Fibroblast of skin of right quadriceps (primary cell): ENCODE measurements at regions not wholly inside any gene's neighbourhood (a gene's known extent, or its start where the extent isn't known, plus 50 kb on each side); places are given as distances from the start of the nearest gene placed in this dataset.
A peak's percentile ranks its signal among the peaks of the same experiment; 100 is the strongest.
"Not testable (repeated sequence)": the region's sequence is repeated elsewhere in the genome, so short reads cannot be mapped to it uniquely, and the experiment has no call there.

Experiments used
- DNase-seq: peaks from one replicate; pipeline ENCODE4 v3.0.0-alpha.2; 2013

DNA sequence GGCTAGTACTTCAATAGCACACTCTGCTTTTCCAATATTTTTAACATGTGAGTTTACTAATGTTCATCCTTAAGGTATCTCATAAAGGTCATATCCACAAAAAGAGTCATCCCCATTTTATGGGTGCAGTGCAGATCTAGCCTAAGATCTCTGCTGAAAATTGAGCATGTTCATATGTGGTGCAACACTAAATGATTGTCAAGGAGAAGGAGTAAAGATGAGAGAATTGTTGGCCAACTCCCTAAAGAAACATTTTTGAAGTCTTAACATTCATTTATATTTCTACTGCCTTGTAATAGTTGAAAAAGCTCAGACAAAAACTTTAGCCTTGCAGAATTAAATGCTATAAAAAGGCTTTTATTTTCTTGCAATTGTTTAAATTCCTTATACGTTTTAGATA lies 1159.6 kb downstream of the TBL1XR1 start:
- no peak for DNase-seq

DNA sequence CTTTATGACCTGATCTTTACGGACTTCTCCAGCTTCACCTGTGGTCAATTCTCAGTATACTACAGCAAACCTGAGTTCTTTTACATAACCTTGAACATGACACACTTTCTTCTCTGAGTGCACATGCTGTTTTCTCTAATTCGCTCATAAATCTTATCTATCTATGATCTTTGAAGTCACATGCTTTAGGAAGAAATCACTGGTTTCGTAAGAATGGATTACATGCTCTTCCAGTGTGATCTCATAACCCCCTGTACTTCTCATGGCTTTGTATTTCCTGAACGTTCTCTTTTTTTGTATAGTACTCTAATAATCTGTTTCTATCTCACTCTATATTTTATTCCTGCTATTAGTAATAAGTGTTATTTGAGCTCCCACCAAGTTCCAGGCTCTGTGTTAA lies 1165.2 kb downstream of the TBL1XR1 start:
- DNase-seq, result peak; percentile 25

- not testable (repeated sequence) for DNase-seq
Measured at GRCh38 chr3:176016203-176016602, 1157.1 kb downstream of the NAALADL2 start.

DNA sequence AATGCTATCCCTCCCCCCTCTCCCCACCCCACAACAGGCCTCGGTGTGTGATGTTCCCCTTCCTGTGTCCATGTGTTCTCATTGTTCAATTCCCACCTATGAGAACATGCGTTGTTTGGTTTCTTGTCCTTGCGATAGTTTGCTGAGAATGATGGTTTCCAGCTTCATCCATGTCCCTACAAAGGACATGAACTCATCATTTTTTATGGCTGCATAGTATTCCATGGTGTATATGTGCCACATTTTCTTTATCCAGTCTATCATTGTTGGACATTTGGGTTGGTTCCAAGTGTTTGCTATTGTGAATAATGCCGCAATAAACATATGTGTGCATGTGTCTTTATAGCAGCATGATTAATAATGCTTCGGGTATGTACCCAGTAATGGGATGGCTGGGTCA lies 1156.1 kb downstream of the NAALADL2 start:
- not testable (repeated sequence) for DNase-seq

DNA sequence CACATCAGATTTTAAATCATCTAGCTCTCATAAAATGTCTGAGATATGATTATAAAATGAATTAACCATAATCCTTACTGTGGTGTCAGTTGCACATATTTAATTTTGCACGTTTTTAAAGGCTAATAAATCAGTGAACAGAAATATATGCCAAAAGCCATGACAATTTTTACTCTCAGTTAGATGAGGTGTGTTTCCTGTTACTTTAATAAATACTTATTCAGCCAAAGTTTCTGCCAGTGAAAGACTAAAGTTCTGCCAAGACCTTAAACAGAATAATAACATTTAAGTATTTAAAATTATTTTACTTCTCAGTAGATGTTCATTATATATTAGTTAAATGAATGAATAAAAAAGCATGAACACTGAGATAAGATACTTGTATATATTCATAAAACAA lies 1150.1 kb downstream of the NAALADL2 start:
- DNase-seq, result no peak

DNA sequence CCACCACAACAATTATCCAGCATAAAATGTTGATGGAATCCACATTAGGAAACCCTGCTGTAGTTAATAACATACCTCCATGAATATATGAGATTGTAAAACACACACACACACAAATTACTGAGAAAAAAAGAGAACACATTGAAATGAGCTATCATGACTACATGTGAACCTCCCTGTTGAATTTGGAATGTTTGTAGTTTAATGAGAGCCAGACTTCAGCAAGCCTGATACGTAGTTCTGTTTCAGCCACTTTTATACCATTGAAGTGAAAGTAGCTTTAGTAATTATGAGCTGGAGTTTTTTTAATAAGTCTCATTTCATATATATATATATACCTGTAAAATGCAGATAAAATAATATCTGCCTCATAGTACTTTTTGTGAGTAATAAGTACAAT lies 1146.4 kb downstream of the NAALADL2 start:
- DNase-seq, result no peak

GRCh38 chr3:175989161-175989560 lies 1130.0 kb downstream of the NAALADL2 start:
- DNase-seq, result no peak

DNA sequence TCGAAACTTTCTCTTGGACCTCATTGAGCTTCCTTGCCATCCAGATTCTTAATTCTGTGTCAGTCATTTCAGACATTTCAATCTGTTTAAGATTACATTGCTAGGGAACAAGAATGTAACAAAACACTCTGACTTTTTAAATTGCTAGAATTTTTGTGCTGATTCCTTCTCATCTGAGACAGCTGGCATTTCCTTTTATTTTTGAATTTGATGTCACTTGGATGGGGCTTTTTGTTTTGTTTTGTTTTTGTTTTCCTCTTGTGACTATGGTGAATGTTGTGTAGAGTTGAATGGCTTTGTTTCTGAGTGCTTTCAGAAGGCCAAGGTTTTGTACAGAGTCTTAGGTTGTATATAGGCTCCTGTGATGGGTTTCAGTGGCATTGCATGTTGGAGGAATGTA lies 1129.3 kb downstream of the NAALADL2 start:
- DNase-seq, result peak; percentile 3

DNA sequence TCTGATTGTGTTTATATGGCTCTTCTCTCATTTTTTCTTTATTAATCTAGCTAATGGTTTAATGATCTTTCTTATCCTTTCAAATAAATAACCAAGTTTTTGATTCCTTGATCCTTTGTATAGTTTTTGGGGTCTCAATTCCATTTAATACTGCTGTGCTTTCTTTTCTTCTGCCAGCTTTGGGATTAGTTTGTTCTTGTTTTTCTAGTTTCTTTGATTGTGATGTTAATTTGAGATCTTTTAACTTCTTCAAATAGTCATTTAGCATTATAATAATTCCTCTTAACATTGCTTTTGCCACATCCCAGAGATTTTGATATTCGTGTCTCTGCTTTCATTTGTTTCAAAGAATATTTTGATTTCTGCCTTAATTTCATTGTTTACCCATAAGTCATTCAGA lies 1126.6 kb downstream of the NAALADL2 start:
- no peak for DNase-seq

GRCh38 chr3:175983379-175983778 lies 1124.2 kb downstream of the NAALADL2 start:
- peak; percentile 66 for DNase-seq

GRCh38 chr3:175980486-175981090 lies 1121.5 kb downstream of the NAALADL2 start:
- DNase-seq, result peak; percentile 52

- no peak for DNase-seq
Measured at GRCh38 chr3:175977968-175978752, 1119.0 kb downstream of the NAALADL2 start.

GRCh38 chr3:175969456-175969855 lies 1110.3 kb downstream of the NAALADL2 start:
- no peak for DNase-seq

DNA sequence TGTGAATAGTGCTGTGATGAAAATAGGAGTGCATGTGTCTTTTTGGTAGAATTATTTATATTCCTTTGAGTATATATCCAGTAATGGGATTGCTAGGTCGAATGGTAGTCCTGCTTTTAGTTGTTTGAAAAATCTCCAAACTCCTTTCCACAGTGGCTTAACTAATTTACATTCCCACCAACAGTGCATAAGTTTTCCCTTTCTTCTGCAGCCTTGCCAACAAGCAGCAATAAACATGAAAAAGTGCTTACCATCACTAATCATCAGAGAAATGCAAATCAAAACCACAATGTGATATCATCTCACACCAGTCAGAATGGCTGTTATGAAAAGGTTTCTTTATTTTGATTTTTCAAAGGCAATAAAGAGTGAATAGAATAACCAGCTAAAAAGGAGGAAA lies 1105.9 kb downstream of the NAALADL2 start:
- DNase-seq, result peak; percentile 53

DNA sequence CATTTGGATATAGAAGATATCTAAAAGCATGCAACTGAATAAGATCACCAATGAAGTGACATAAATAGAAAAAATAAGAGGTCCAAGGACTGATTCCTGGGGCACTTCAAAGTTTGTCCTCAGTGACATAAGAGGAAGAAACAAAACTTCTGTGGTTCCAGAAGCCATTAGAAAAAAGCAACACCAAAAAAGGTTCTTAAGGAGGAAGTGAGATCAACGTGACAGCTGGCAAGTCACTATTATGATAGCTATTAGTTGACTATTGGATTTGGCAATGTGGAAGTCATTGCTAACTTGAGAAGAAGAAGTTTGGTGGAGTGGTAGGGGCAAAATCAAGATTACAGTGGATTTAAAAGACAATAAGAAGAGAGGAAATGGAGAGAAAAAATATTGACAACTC lies 1098.3 kb downstream of the NAALADL2 start:
- DNase-seq, result no peak

DNA sequence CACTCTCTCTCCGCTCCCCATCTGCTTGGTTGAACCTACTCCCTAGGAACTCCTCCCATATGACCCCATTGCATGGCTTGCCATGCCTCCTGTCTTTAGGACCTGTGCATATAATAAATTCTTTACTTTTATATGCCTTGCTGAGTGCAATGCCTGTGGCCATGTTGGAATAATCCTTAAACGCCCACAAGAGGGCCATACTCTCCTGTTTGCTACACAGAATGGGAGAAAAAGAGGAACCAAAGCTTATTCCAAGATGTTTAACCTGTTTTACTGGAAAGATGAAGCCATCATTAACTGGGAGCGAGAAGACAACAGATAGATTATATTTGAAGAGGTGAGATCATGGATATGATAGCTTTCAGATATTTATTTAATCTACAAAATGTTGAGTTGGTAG lies 1097.8 kb downstream of the NAALADL2 start:
- peak; percentile 22 for DNase-seq

DNA sequence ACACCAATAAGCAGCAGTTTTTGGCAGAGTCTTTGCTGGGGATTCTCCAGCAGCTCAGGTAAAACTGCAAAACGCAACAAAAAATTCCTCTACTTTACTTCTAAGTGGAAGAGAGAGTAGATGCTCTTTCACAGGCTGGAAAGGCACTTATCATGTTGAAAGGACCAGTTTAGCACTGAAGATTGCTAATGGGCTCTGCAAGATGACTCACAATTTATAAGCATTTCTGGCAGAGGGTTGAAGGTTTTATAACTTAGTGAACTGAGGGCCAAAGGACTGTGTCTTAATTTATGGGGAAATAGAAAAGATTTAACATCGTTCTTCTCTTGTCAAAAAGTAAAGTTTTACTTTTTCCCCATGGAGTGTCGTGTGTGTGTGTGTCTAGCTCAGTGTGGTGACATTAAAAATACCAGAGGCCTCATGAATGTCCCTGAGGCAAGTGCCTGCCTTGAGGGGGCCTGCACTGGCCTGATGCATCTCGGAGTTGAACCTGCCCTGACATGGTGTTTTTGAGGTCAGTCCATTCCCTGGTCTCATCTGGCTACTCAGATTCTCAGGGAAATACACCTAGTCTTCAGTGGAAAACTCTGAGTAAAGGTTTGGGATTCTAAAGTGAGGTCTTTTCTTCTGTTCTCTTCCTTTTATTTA lies 1092.0 kb downstream of the NAALADL2 start:
- peak; percentile 59 for DNase-seq

GRCh38 chr3:175948041-175948440 lies 1088.9 kb downstream of the NAALADL2 start:
- DNase-seq, result no peak

- no peak for DNase-seq
Measured at GRCh38 chr3:175941352-175941751, 1082.2 kb downstream of the NAALADL2 start.

GRCh38 chr3:175940881-175941280 lies 1081.7 kb downstream of the NAALADL2 start:
- no peak for DNase-seq

DNA sequence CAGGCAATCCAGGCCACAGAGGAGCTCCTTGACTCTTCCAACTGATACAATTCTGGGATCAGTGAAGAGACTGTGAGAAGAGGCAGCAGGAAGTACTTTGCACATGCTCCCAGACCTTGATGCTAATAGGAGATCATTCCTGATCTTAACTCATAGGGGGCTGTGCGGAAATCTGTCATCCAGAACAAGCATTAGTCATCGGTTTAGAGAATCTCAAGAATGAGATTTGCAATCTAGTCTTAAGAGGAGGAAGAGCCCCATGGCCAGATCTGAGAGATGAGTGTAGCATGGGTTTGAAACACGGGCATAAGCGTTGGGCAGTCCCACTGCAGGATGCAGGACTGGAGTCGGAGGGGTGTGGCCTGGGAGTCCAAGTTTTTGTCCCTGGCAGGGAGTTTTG lies 1081.1 kb downstream of the NAALADL2 start:
- peak; percentile 59 for DNase-seq

GRCh38 chr3:175937367-175937766 lies 1078.2 kb downstream of the NAALADL2 start:
- DNase-seq, result not testable (repeated sequence)

DNA sequence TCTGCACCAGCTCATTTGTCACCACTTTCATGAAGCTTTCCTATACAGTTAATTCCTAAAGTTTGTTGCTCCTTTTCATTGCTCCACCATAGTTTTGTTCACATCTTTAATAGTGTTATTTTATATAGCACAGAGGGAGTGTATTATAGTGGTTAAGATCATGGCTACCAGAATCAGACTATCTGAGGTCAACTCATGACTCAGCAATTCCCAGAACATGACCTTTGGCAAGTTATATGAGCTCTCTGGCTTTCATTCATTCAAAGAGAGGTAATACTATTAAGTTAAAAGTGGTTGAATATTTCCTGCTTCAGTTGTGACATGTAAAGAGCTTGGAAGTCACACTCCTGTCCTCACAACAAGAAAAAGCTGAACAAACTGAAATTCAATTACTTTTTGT lies 1073.5 kb downstream of the NAALADL2 start:
- peak; percentile 6 for DNase-seq

- no peak for DNase-seq
Measured at GRCh38 chr3:175919133-175919532, 1060.0 kb downstream of the NAALADL2 start.
